Activated T-helper 1 cell treated with Interleukin-2 at 50 U/mL for 16 hours (primary cell): ENCODE measurements at regions not wholly inside any gene's neighbourhood (a gene's known extent, or its start where the extent isn't known, plus 50 kb on each side); places are given as distances from the start of the nearest gene placed in this dataset.

Experiments
- DNase-seq: peaks from one replicate; pipeline ENCODE4 v3.0.0-alpha.2; 2020; ENCODE audit warnings: low read depth

DNA sequence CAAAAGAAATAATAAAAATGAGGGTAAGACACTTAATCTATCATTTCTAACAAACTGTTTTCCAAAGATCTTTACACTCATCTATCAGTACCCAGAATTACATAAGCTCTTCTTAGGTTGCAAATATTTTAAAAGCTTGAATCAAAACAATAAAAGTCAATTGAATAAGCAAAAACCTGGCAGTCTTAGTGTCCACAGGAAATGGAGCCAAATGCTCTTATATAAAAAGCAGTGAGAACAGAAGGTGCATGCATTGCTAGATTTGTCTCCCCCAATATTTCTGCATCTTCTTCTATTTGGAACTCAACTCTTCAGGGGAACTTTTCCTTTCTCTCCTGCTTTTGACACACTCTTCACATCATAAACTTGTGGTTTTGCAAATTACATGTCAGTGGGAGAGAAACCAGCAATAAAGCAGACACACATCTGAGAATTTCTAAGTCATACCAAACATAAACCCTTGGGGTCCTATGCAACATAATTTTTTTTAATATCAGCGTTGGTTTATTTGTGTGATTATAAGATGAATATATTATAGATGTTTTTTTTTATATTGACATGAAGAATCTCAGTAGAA is 343.9 kb upstream of the ACVR2A start:
- DNase-seq, result no peak

DNA sequence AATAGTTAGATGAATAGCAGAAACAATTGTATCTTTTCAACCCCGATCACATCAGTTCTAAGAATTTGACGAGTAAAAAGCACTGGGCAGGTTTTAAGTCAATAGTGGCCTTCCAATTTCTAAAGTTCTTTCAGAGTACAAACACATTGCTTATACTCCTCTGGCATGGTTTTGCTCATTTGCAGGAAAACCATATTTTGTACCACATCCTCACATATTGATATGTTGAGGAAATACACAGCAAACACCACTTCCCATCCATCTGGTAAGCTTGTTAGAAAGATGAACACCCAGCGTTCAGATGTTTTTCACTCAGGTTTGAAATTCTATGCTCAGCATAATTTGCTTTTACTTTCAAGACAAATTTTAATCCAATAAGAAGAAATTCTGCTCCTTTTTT is 344.6 kb upstream of the ACVR2A start:
- no peak for DNase-seq

DNA sequence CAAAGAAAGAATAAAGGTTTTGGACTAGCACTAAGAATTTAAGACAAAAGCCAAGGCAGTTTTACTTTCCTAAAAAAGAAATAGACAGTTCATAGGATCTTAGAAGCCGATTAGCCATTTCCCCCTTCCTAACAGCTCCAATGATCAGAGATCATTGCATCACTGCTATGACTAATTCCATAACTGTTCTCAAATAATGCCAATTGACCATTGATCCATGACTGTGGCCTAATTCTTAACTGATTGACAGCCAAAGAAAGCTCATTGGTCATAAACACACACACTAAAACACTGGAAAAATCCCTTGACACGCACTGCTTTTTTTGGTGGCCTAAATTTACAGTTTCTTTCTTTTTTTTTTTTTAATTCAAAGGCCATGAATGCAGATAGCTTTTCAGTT is 345.0 kb upstream of the ACVR2A start:
- no peak for DNase-seq

DNA sequence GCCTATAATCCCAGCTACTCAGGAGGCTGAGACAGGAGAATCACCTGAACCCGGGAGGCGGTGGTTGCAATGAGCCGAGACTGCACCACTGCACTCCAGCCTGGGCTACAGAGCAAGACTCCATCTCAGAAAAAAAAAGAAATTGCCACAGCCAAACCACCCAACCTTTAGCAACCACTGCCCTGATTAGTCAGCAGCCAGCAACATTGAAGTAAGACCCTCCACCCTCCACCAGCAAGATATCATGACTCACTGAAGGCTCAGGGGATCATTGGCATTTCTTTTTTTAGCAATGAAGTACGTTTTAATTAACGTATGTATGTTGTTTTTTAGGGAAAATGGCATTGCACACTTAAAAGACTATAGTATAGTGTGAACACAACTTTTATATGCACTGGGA is 349.1 kb upstream of the ACVR2A start:
- no peak for DNase-seq

DNA sequence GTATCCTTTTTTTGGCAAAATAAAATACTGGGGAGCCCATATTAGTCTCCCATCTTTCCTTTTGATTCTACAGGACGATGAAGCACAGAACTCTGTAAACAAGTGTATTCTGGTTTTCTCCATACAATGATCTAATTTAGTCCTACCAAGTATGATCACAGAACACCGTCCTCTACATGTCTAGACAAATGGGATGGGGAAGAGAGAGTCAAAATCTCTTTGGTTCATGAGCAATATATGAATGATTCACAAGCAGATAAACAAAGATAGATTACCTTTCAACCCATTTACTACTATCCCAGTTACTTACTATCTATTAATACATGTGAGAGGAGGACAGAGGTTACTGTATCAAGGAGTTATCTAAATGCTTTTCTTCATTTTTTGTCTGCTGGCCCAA is 352.4 kb upstream of the ACVR2A start:
- no peak for DNase-seq

DNA sequence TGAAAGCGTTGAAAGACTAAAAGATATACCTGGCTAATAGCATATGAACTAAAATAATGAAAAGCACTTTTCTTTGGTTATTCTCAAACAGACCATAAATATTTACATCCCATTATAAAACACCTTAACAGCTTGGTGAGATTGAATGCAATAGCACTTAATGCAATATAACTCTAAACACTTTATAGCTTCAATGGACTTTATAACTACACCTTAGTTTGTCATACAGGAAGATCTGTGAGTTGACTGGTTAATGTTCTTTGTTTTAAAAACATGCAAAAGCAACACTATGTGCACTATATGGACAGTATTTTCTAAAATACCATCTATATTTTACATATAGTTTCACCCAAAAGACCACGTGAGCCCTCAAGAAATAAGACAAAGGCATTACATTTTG is 353.3 kb upstream of the ACVR2A start:
- DNase-seq, result no peak

- DNase-seq, result no peak
These were observed 354.2 kb upstream of the ACVR2A start for GRCh38 chr2:147490401-147491261.

DNA sequence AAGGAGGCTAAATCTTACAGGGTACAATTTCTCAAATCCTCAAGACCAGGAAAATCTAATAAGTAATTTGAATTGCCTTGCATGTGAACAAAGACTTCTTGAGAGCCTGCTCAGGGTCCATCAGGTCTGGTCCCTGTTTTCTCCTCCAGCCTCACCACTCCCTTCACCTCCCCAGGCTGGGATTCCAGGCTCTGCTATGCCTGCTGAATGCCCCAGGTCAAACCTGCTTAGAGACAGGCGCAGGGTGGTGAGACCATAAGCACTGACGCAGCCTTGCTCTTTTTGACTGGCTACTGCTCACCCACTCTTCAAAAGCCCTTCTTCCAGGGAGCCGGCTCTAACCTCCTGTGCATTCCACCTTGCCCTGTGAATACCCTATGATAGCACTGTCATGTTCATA is 356.4 kb upstream of the ACVR2A start:
- no peak for DNase-seq

GRCh38 chr2:147487978-147488289 is 356.9 kb upstream of the ACVR2A start:
- DNase-seq, result no peak

DNA sequence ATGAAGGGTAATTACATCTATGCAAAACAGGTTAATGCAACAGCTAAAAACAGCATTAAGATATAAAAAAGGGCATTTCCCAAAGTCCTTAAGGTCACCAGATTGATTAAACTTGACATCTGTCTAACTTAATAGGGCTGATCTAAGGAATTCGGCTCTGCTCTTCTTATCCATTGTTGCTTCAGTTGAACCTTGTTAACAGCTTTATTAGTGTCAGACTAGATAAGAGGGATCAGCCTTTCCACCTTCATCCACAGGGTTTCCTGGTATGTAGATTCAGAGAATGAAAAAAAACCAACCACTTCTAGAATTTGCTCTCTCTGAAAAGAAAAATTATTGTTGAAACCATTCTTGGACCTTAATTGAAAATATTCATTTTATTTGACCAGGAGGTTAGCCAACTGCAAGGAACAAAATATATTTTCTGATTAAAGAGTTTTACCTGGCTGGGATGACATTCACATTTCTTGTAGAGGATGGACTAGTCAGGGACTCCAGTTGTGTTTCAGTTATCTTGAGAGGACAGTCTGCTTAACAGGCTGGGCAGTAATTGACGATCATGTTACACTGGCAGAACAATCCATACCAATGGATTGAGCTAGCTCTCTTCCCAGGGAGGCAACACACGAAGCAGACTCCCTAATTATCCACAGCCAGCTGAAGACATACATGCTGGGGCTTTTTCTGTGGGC is 357.4 kb upstream of the ACVR2A start:
- no peak for DNase-seq

GRCh38 chr2:147485210-147485851 is 359.5 kb upstream of the ACVR2A start:
- DNase-seq, result no peak

GRCh38 chr2:147483911-147484310 is 360.9 kb upstream of the ACVR2A start:
- DNase-seq, result no peak

DNA sequence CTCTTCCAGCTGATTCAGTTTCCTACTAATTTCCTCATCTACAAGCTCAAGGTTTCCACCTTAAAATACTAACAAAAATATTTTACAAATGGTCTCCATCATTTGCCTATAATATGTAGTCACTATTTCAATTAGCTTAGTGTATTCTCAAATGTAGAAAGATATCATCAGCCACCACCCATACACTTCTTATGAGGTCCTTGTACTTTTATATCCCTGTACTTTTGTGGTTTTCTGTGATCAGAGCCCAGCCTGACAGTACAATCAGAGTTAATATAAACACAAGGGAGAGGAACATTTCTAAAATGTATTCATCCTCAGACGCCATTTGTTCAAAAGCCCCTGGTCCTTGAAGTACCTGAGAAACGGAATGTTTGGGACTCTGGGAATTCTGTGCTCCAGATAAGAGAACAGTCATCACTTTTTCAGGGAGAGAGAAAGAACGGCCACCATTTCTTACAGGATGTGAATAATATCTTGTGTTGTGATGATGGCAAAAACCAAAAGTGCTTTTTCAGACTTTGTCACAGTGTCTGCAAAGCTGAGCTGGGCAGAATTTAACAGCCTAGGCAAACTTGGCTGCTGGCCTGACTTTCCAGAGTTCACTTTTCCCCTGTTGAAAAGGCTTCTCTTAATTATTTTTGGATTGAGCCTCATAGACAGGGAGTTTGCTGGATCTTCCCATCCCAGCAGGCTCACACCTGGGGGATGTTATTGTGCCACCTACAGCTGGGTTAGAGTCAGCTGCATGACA is 361.7 kb upstream of the ACVR2A start:
- DNase-seq, result no peak

GRCh38 chr2:147482111-147482895 is 362.5 kb upstream of the ACVR2A start:
- DNase-seq, result no peak

DNA sequence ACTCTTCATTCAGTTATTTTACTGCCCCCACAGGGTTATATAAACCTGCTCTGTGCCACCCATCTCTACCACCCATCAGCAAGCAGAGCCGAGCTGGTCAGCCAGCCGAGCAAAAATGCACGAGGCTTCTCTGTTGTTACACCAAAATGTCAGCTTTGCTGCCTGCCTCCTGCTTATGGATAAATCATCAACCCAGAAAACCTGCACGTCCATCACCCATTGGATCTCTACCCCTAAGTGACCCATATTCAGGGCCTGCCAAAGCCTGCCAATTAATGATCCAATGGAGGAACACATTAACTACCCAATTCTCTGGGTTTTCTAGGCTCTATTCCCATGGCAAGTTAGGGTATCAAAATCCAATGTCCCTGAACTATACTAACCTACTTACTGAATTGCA is 365.5 kb upstream of the ACVR2A start:
- DNase-seq, result no peak

- no peak for DNase-seq
These were observed 371.8 kb upstream of the ACVR2A start for GRCh38 chr2:147473075-147473474.

- DNase-seq, result no peak
These were observed 373.7 kb upstream of the ACVR2A start for GRCh38 chr2:147471126-147471525.

DNA sequence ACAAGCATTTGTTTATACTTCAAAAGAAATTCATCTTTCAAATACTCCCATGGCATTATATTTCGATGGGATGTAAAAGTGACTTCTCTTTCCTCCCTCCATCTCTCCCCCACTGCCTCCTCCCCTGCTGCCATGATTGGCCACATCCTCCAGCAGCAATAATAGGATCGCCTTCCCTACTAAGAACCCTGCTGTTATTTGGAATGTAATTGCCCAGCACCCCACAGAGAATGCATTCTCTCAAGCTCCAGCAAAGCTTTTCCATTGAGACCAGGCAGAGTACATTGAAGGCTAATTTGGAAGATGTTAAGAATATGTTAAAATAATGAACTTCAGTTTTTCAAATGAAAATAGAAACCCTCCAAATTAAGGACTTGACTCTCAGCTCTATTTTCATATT is 375.4 kb upstream of the ACVR2A start:
- no peak for DNase-seq

DNA sequence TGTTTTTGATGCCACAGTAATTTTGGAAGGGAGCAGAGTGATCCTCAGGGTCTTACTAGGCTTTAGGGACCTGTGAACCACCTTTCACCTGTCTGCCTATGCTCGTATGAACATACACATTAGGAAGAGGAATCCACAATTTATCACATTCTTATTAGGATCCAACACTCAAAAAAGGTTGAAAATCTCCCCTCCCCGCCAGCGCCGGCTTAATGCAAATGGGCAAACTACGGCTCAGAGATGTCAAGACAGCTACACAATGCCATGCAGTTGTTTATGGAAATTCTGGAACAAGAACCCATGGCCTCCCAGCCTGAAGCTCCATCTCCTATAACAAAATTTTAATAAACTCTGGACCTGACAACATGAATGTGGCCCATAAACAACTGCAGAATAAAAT is 375.9 kb upstream of the ACVR2A start:
- no peak for DNase-seq

GRCh38 chr2:147468349-147468748 is 376.5 kb upstream of the ACVR2A start:
- no peak for DNase-seq

DNA sequence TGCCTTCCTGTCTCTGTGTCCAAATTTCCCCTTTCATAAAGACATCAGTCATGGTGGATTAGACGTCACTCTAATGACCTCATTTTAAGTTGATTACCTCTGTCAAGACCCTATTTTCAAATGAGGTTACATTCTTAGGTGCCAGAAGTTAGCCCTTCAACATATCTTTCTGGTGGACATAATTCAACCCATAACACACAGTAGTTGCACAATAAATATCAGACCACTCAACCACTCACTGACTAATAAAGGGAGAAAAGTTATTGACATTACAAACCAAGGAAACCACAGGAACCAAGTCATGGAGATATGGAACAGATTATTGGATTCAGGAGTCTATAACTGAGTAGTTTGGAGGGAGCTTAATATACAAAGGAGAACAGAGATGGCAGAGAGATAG is 377.4 kb upstream of the ACVR2A start:
- DNase-seq, result no peak
